HG03565 (cell line): ENCODE measurements at regions not wholly inside any gene's neighbourhood (a gene's known extent, or its start where the extent isn't known, plus 50 kb on each side); places are given as distances from the start of the nearest gene placed in this dataset.
"Not testable (repeated sequence)": the region's sequence is repeated elsewhere in the genome, so short reads cannot be mapped to it uniquely, and the experiment has no call there.

Source experiments
- ATAC-seq: cut with Tn5 transposase; IDR thresholded peaks from one replicate; pipeline ENCODE4 v1.9.1; 2021; ENCODE audit warnings: mild to moderate bottlenecking, moderate library complexity; ENCODE audit not compliant: unreplicated experiment

DNA sequence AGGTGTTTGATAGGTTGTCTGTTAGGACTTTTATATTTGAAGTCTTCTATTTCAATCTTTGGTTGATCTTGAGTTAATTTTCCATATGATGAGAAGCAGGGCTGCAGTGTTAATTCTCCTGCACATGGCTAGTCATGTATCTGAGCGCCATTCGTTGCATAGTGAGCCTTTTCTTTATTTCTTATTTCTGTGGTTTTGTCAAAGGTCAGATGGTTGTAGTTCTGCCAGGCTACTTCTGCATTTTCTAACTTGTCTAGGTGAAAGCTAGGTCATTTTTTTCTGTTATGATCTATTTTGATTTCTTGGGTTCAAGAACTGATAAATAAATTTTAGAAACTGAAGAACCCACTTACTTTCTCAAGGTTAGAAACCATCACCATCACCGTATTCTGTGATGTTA is 56.7 kb downstream of the CCDC74A start:
- ATAC-seq: peak; percentile 31

DNA sequence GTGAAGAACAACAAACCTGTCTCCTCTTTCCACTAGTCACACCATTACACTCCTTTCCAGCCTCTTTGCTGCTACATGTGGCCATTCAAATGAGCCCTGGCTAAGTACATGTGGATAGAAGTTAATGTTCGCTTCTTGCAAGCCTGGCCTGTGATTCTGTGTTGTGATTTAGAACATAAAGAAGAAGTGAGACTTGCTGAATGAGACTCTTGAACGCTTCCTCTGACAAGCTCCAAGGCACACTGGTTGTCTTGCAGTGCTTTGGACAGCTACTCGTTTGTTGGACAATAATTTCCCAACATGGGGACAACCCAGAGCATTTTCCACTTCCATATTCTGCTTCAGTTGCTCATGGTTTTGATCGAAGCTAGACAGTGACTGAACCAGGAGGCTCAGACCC is 57.3 kb downstream of the CCDC74A start:
- peak; percentile 47 for ATAC-seq

GRCh38 chr2:131588152-131588873 is 60.6 kb downstream of the CCDC74A start:
- ATAC-seq: peak; percentile 68

DNA sequence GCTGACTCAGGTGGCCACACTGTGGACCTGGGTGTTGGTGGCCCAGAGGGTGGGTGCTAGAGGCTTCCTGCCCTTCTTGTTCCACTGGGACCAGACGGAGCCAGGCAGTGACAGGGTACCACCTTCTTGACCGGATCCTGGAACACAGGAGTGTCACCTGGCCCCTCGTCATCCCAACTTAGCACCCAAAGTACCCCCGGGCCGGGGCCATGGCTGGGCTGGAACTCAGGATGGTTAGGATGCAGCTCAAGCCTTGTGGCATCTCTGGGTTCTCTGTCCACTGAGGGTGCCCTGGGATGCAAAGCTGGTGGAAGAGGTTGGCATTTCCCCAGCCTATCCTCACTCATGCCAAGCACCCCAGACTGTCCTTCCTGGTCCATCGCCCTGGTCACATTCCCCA is 61.4 kb downstream of the CCDC74A start:
- ATAC-seq: not testable (repeated sequence)

GRCh38 chr2:131590366-131590765 is 62.7 kb downstream of the CCDC74A start:
- ATAC-seq: no peak

- ATAC-seq: no peak
Measured at GRCh38 chr2:131590896-131591295, 63.2 kb downstream of the CCDC74A start.

- not testable (repeated sequence) for ATAC-seq
Measured at GRCh38 chr2:131596561-131596960, 68.9 kb downstream of the CCDC74A start.

- ATAC-seq: not testable (repeated sequence)
Measured at GRCh38 chr2:131602444-131602843, 74.8 kb downstream of the CCDC74A start.

GRCh38 chr2:131604652-131605051 is 77.0 kb downstream of the CCDC74A start:
- ATAC-seq: not testable (repeated sequence)

GRCh38 chr2:131606366-131606765 is 78.7 kb downstream of the CCDC74A start:
- not testable (repeated sequence) for ATAC-seq

DNA sequence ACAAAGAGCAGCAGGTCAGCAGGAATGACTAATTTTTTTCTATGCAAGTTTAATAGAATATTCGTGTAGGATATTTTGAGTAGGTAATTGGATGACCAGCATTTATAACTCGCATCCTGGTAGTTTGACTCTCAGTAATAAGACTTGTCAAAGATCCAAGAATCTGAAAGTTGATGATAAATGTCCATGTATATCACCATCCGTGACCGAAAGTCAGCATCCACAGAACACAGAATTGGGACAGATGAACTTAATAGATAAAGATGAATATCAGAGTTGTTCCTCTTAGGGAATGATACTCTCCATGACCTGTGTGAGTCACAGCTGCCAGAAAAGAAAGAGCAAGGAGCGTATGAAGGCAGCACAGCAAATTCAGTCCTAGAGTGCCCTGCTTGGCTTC is 79.4 kb downstream of the CCDC74A start:
- not testable (repeated sequence) for ATAC-seq

GRCh38 chr2:131614539-131614938 is 86.9 kb downstream of the CCDC74A start:
- not testable (repeated sequence) for ATAC-seq

GRCh38 chr2:131618320-131618719 is 90.6 kb downstream of the CCDC74A start:
- not testable (repeated sequence) for ATAC-seq

GRCh38 chr2:131622874-131623273 is 95.2 kb downstream of the CCDC74A start:
- ATAC-seq: not testable (repeated sequence)

DNA sequence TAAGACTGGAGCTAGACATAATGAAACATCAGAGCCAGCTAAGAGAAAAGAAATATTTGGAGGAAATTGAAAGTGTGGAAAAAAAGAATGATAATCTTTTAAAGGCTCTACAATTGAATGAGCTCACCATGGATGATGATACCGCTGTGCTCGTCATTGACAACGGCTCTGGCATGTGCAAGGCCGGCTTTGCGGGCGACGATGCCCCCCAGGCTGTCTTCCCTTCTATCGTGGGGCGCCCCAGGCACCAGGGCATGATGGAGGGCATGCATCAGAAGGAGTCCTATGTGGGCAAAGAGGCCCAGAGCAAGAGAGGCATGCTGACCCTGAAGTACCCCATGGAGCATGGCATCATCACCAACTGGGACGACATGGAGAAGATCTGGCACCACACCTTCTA is 98.3 kb downstream of the CCDC74A start:
- ATAC-seq: not testable (repeated sequence)

GRCh38 chr2:131626565-131626964 is 98.9 kb downstream of the CCDC74A start:
- ATAC-seq: not testable (repeated sequence)

GRCh38 chr2:131627777-131628176 is 100.1 kb downstream of the CCDC74A start:
- ATAC-seq: not testable (repeated sequence)

- ATAC-seq: not testable (repeated sequence)
Measured at GRCh38 chr2:131631648-131632047, 104.0 kb downstream of the CCDC74A start.

- not testable (repeated sequence) for ATAC-seq
Measured at GRCh38 chr2:131633405-131633804, 105.7 kb downstream of the CCDC74A start.

GRCh38 chr2:131633827-131634695 is 106.4 kb downstream of the CCDC74A start:
- ATAC-seq: not testable (repeated sequence)

GRCh38 chr2:131635611-131636010 is 107.9 kb downstream of the CCDC74A start:
- no peak for ATAC-seq
